OCI-LY7 (cell line): ENCODE measurements at regions not wholly inside any gene's neighbourhood (a gene's known extent, or its start where the extent isn't known, plus 50 kb on each side); places are given as distances from the start of the nearest gene placed in this dataset.
"Not testable (repeated sequence)": the region's sequence is repeated elsewhere in the genome, so short reads cannot be mapped to it uniquely, and the experiment has no call there.

Experiments
- BruUV-seq: library from RNA; stranded (reverse); fragments of 400-500 nt; replicated peaks from 2 replicates; lab custom pipeline; 2021; lab: Mats Ljungman, UMichigan
- CTCF ChIA-PET: fragments of 300-600 bp; sonication (Branson Sonifier 250); formaldehyde crosslinking; loops from one replicate; lab custom pipeline; 2022; ENCODE audit warnings: antibody characterized with exemption; ENCODE audit not compliant: unreplicated experiment; lab: Charles Lee
- POLR2A ChIA-PET: fragments of 300-600 bp; sonication (Branson Sonifier 250); formaldehyde crosslinking; loops from one replicate; lab custom pipeline; 2022; ENCODE audit warnings: antibody characterized with exemption; lab: Charles Lee
- DNase-seq: peaks from one replicate; pipeline ENCODE4 v3.0.0-alpha.2; 2015; ENCODE audit warnings: low spot score
- H2AFZ ChIP-seq: fragments of 200-600 bp; sonication (generic), shearing (Covaris generic); 2 replicates; pipeline ENCODE4 v1.6.1; 2014; ENCODE audit warnings: mild to moderate bottlenecking, antibody characterized with exemption, low read length, moderate library complexity
- H3K27ac ChIP-seq: fragments of 200-600 bp; sonication (generic); 2 replicates; pipeline ENCODE4 v1.5.1; 2014; ENCODE audit warnings: mixed run types, low read depth, mild to moderate bottlenecking, moderate library complexity, low read length, inconsistent platforms; ENCODE audit not compliant: poor library complexity, severe bottlenecking
- H3K36me3 ChIP-seq: fragments of 200-600 bp; sonication (generic); 2 replicates; pipeline ENCODE4 v1.6.1; 2014; ENCODE audit warnings: mild to moderate bottlenecking, antibody characterized with exemption, low read length, moderate library complexity, mixed read lengths; ENCODE audit not compliant: insufficient read depth
- H3K4me1 ChIP-seq: fragments of 200-600 bp; sonication (generic); 2 replicates; pipeline ENCODE4 v1.5.1; 2014; ENCODE audit warnings: mild to moderate bottlenecking, low read length; ENCODE audit not compliant: insufficient read depth, poor library complexity, severe bottlenecking
- H3K4me2 ChIP-seq: fragments of 200-600 bp; sonication (generic); 2 replicates; pipeline ENCODE4 v1.6.1; 2014; ENCODE audit warnings: mild to moderate bottlenecking, low read length
- H3K4me3 ChIP-seq: fragments of 200-600 bp; sonication (generic); 2 replicates; pipeline ENCODE4 v1.5.1; 2014; ENCODE audit warnings: mild to moderate bottlenecking, low read depth, low read length; ENCODE audit not compliant: poor library complexity, severe bottlenecking
- H3K79me2 ChIP-seq: fragments of 200-600 bp; sonication (generic); 2 replicates; pipeline ENCODE4 v1.6.1; 2016; ENCODE audit warnings: low read depth, mild to moderate bottlenecking, low read length, moderate library complexity, mixed read lengths; ENCODE audit not compliant: insufficient read depth
- H3K9me2 ChIP-seq: fragments of 200-600 bp; sonication (generic); 2 replicates; pipeline ENCODE4 v1.6.1; 2016; ENCODE audit warnings: mild to moderate bottlenecking, low read length, mixed read lengths; ENCODE audit not compliant: insufficient read depth
- H3K9me3 ChIP-seq: fragments of 200-600 bp; sonication (generic); 2 replicates; pipeline ENCODE4 v1.6.1; 2014; ENCODE audit warnings: mild to moderate bottlenecking, mixed run types, low read length, mixed read lengths
- H4K20me1 ChIP-seq: fragments of 200-600 bp; sonication (generic); 2 replicates; pipeline ENCODE4 v1.6.1; 2014; ENCODE audit warnings: mild to moderate bottlenecking, antibody characterized with exemption, low read length, moderate library complexity, mixed read lengths; ENCODE audit not compliant: insufficient read depth
- EZH2phosphoT487 ChIP-seq: fragments of 200-600 bp; sonication (generic); IDR thresholded peaks from 2 replicates; pipeline ENCODE4 v1.6.1; 2018; ENCODE audit warnings: low read depth, borderline replicate concordance, mild to moderate bottlenecking, mixed run types, antibody characterized with exemption, low read length, moderate library complexity, mixed read lengths
- intact Hi-C: fragments of 100-400 bp; cut with micrococcal nuclease; formaldehyde crosslinking; loops from one replicate; pipeline ENCODE4 v1.10.0; 2022; ENCODE audit not compliant: unreplicated experiment
- TF ChIP-seq, protein P1 (sequence below): fragments of 200-600 bp; sonication (generic); conservative IDR thresholded peaks from 2 replicates; pipeline ENCODE4 v1.5.1; 2014; ENCODE audit warnings: mild to moderate bottlenecking, antibody characterized with exemption, low read length, moderate library complexity, mixed read lengths

DNA sequence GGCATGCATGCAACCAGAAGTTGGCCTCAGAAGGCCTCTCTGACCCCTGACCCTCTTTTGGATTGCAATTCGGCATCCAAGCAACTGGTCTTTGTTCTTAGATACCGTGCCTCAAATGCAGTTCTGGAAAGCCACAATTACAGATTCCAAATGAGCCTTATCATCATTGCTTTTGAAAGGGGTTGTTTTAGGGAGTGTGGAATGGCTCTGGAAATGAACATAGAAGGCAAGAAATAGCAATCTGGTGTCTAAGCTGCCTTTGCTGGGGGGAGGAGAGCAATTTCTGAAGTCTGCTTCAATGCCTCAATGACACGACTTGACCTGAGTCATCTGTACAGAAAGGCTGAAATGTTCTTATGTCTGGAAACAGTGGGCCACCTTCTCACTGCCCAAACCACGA lies 250.1 kb downstream of the NUAK1 start:
- no peak overlapping the region for H2AFZ ChIP-seq
- no peak for TF ChIP-seq EZH2phosphoT487
- TF ChIP-seq, protein P1, sequence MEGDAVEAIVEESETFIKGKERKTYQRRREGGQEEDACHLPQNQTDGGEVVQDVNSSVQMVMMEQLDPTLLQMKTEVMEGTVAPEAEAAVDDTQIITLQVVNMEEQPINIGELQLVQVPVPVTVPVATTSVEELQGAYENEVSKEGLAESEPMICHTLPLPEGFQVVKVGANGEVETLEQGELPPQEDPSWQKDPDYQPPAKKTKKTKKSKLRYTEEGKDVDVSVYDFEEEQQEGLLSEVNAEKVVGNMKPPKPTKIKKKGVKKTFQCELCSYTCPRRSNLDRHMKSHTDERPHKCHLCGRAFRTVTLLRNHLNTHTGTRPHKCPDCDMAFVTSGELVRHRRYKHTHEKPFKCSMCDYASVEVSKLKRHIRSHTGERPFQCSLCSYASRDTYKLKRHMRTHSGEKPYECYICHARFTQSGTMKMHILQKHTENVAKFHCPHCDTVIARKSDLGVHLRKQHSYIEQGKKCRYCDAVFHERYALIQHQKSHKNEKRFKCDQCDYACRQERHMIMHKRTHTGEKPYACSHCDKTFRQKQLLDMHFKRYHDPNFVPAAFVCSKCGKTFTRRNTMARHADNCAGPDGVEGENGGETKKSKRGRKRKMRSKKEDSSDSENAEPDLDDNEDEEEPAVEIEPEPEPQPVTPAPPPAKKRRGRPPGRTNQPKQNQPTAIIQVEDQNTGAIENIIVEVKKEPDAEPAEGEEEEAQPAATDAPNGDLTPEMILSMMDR = no peak
- POLR2A ChIA-PET = no interaction called here

DNA sequence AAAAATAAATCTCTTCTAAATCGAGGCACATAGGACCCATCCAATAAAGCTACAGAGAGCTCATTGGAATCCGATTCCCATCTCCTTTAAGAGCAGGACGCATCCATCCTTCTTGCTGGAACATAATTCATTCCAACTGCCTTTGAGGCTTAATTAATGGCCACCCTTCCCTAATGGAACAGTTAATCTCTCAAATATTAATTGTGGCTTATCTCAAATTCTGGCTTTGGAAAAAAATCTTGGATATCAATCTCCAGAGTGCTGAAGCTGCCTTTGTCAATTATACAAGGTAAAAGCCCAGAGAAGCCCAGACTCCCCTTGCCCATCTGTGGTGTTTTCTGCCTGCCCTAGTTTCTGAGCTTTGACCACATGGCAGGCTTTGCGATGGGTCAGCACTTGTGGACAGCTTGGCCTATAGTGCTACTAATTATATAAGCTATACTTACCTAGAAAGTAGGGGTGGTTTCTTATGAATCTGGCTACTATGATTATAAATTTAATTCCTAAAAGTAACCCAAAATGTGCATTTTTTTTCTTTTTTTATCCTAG lies 246.3 kb downstream of the NUAK1 start:
- no peaks in the 10 kb centered on the region for H3K4me1 ChIP-seq
- no peak overlapping the region for H2AFZ ChIP-seq
- TF ChIP-seq, protein P1 = no peak
- TF ChIP-seq EZH2phosphoT487 = no peak
- H3K9me3 ChIP-seq = no peaks in the 10 kb centered on the region
- H3K27ac ChIP-seq = no peak overlapping the region
- no peak for DNase-seq
- H3K36me3 ChIP-seq = no peaks in the 10 kb centered on the region
- H3K79me2 ChIP-seq = no peaks in the 10 kb centered on the region
- H3K4me2 ChIP-seq = no peak overlapping the region
- H4K20me1 ChIP-seq = no peaks in the 10 kb centered on the region
- no peaks in the 10 kb centered on the region for H3K9me2 ChIP-seq
- intact Hi-C loops = no loop called here
- H3K4me3 ChIP-seq = no peak overlapping the region
- no TSS peak for BruUV-seq
- CTCF ChIA-PET = no interaction called here
- POLR2A ChIA-PET = interaction anchor here (0.7 to 1.0 kb wide), 4 partner anchors 10 to 1602 kb away, joined by 3 to 6 read pairs (median 4); no protein-coding TSS in a partner anchor

More for the DNA sequence above, 250.1 kb downstream of the NUAK1 start:
- no peaks in the 10 kb centered on the region for H3K9me3 ChIP-seq
- no TSS peak for BruUV-seq
- H4K20me1 ChIP-seq = no peaks in the 10 kb centered on the region
- no peak overlapping the region for H3K27ac ChIP-seq
- intact Hi-C loops = no loop called here
- CTCF ChIA-PET = no interaction called here
- H3K4me1 ChIP-seq = no peaks in the 10 kb centered on the region
- no peak for DNase-seq
- H3K79me2 ChIP-seq = no peaks in the 10 kb centered on the region
- H3K4me3 ChIP-seq = no peak overlapping the region
- no peak overlapping the region for H3K4me2 ChIP-seq
- H3K9me2 ChIP-seq = no peaks in the 10 kb centered on the region
- H3K36me3 ChIP-seq = no peaks in the 10 kb centered on the region

DNA sequence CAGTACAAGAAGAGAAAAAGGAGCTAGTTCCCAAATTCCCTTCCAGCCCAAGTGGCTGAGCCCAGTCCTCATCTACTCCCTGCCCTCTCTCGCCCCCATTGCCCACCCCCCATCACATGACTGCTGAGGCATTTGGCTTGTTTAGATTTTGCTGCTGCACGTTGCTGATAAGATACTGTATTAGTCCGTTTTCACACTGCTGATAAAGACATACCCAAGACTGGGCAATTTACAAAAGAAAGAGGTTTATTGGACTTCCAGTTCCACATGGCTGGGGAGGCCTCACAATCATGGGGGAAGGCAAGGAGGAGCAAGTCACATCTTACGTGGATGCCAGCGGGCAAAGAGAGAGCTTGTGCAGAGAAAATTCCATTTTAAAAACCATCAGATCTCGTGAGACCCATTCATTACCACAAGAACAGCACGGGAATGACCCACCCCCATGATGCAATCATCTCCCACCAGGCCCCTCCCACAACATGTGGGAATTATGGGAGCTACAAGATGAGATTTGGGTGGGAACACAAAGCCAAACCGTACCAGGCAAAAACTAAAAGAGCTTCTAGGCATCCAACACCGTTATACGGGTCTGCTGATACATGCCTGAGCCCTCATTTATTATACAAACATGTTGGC lies 243.4 kb downstream of the NUAK1 start:
- H3K9me2 ChIP-seq, CTCF ChIA-PET, POLR2A ChIA-PET, H2AFZ ChIP-seq, H3K27ac ChIP-seq, DNase-seq, intact Hi-C loops, H3K36me3 ChIP-seq, BruUV-seq, H3K79me2 ChIP-seq, H3K4me3 ChIP-seq, H3K9me3 ChIP-seq, H3K4me1 ChIP-seq, H3K4me2 ChIP-seq, H4K20me1 ChIP-seq: not testable (repeated sequence)
